ENCODE measurements at regions not wholly inside any gene's neighbourhood (a gene's known extent, or its start where the extent isn't known, plus 50 kb on each side); places are given as distances from the start of the nearest gene placed in this dataset.
"Not testable (repeated sequence)": the region's sequence is repeated elsewhere in the genome, so short reads cannot be mapped to it uniquely, and the experiment has no call there.

DNA sequence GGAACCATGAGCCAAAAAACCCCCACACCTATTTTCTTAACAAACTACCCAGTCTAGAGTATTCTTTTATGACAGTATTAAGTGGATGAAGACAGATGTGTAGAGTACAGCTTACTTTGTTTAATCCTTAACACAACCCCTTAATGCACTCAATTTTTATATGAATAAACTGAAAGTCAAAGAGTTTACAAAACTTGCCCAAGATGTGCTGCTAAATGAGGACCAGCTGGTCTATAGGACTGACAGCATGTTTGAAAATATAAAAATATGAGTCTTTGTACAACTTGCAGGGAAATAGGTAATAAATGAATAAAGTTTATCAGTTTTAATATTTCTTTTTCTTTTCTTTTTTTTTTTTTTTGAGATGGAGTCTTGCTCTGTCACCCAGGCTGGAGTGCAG, 102.3 kb downstream of the ZFY start:
- TF ChIP-seq ZNF274 (IDR thresholded peaks at IDR 0.05; ENCODE audit: low read depth, low read length) (no peak), SUZ12 (IDR thresholded peaks at IDR 0.05; ENCODE audit: extremely low read depth, insufficient read depth, insufficient read length) (no peak), YY1 (IDR thresholded peaks at IDR 0.05; ENCODE audit: insufficient read depth, insufficient read length) (no peak)
- no peaks in the 10 kb centered on the region for H3K4me1 ChIP-seq (ENCODE audit: insufficient read depth, insufficient read length)
- DNase-seq (ENCODE audit: low read depth, low spot score), result no peak

GRCh38 chrY:3040415-3040814, 105.2 kb downstream of the ZFY start:
- TF ChIP-seq YY1 (IDR thresholded peaks at IDR 0.05; ENCODE audit: insufficient read depth, insufficient read length), result no peak
- DNase-seq (ENCODE audit: low read depth, low spot score), result no peak
- Histone ChIP-seq H3K9me3 (ENCODE audit: insufficient read depth, low read length) (no peaks in the 10 kb centered on the region), H3K4me1 (ENCODE audit: insufficient read depth, insufficient read length) (no peaks in the 10 kb centered on the region), H3K27me3 (ENCODE audit: insufficient read depth, insufficient read length) (no peaks in the 10 kb centered on the region), H3K4me3 (ENCODE audit: insufficient read length, low read depth) (no peak overlapping the region), H3K9ac (ENCODE audit: insufficient read length, low read depth) (no peak overlapping the region), H3K36me3 (ENCODE audit: insufficient read depth, insufficient read length, low read length) (no peaks in the 10 kb centered on the region)

More for the DNA sequence above, 102.3 kb downstream of the ZFY start:
- Histone ChIP-seq H3K36me3 (ENCODE audit: insufficient read depth, insufficient read length, low read length) (no peaks in the 10 kb centered on the region), H3K9me3 (ENCODE audit: insufficient read depth, low read length) (no peaks in the 10 kb centered on the region), H3K9ac (ENCODE audit: insufficient read length, low read depth) (no peak overlapping the region), H3K27me3 (ENCODE audit: insufficient read depth, insufficient read length) (no peaks in the 10 kb centered on the region), H3K4me3 (ENCODE audit: insufficient read length, low read depth) (no peak overlapping the region)

- no peaks in the 10 kb centered on the region for H3K4me1 ChIP-seq (ENCODE audit: insufficient read depth, insufficient read length)
- no peak for TF ChIP-seq ZNF274 (IDR thresholded peaks at IDR 0.05; ENCODE audit: low read depth, low read length)
- H3K36me3 ChIP-seq (ENCODE audit: insufficient read depth, insufficient read length, low read length), result no peaks in the 10 kb centered on the region
Measured at GRCh38 chrY:3041985-3042384, 106.8 kb downstream of the ZFY start.

DNA sequence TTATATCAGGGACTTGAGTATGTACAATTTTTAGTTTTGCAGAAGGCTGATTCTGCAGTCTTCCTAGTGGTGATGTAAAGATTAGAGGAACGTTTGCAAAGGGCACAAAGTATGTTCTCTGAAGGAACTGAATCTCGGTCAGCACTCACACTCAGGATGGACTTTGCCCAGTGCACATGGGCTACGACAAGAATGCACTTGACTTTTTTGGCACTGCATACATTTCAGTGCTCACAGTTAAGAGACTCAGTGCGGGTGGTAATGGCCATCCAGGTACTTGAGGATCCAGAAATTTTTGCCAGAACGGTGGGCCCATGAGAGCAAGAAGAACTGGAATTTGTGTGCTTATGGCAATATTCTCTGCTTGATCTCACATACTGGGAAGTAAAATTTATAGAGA, 107.7 kb downstream of the ZFY start:
- Histone ChIP-seq H3K4me3 (ENCODE audit: insufficient read length, low read depth) (no peak overlapping the region), H3K9ac (ENCODE audit: insufficient read length, low read depth) (no peak overlapping the region), H3K4me1 (ENCODE audit: insufficient read depth, insufficient read length) (no peaks in the 10 kb centered on the region), H3K27me3 (ENCODE audit: insufficient read depth, insufficient read length) (no peaks in the 10 kb centered on the region), H3K36me3 (ENCODE audit: insufficient read depth, insufficient read length, low read length) (no peaks in the 10 kb centered on the region), H3K9me3 (ENCODE audit: insufficient read depth, low read length) (no peaks in the 10 kb centered on the region)
- no peak for TF ChIP-seq YY1 (IDR thresholded peaks at IDR 0.05; ENCODE audit: insufficient read depth, insufficient read length)
- no peak for TF ChIP-seq ZNF274 (IDR thresholded peaks at IDR 0.05; ENCODE audit: low read depth, low read length)
- no peak for TF ChIP-seq SUZ12 (IDR thresholded peaks at IDR 0.05; ENCODE audit: extremely low read depth, insufficient read depth, insufficient read length)
- no peak for DNase-seq (ENCODE audit: low read depth, low spot score)

More at GRCh38 chrY:3041985-3042384, 106.8 kb downstream of the ZFY start:
- Histone ChIP-seq H3K4me3 (ENCODE audit: insufficient read length, low read depth) (no peak overlapping the region), H3K9ac (ENCODE audit: insufficient read length, low read depth) (no peak overlapping the region), H3K9me3 (ENCODE audit: insufficient read depth, low read length) (no peaks in the 10 kb centered on the region), H3K27me3 (ENCODE audit: insufficient read depth, insufficient read length) (no peaks in the 10 kb centered on the region)
- DNase-seq (ENCODE audit: low read depth, low spot score), result no peak

- Histone ChIP-seq H3K9ac (ENCODE audit: insufficient read length, low read depth) (no peak overlapping the region), H3K27me3 (ENCODE audit: insufficient read depth, insufficient read length) (no peaks in the 10 kb centered on the region), H3K4me3 (ENCODE audit: insufficient read length, low read depth) (no peak overlapping the region), H3K36me3 (ENCODE audit: insufficient read depth, insufficient read length, low read length) (no peaks in the 10 kb centered on the region), H3K4me1 (ENCODE audit: insufficient read depth, insufficient read length) (no peaks in the 10 kb centered on the region), H3K9me3 (ENCODE audit: insufficient read depth, low read length) (no peaks in the 10 kb centered on the region)
- no peak for TF ChIP-seq SUZ12 (IDR thresholded peaks at IDR 0.05; ENCODE audit: extremely low read depth, insufficient read depth, insufficient read length)
- TF ChIP-seq ZNF274 (IDR thresholded peaks at IDR 0.05; ENCODE audit: low read depth, low read length), result no peak
- TF ChIP-seq YY1 (IDR thresholded peaks at IDR 0.05; ENCODE audit: insufficient read depth, insufficient read length), result no peak
- no peak for DNase-seq (ENCODE audit: low read depth, low spot score)
Measured at GRCh38 chrY:3045048-3045447, 109.9 kb downstream of the ZFY start.

DNA sequence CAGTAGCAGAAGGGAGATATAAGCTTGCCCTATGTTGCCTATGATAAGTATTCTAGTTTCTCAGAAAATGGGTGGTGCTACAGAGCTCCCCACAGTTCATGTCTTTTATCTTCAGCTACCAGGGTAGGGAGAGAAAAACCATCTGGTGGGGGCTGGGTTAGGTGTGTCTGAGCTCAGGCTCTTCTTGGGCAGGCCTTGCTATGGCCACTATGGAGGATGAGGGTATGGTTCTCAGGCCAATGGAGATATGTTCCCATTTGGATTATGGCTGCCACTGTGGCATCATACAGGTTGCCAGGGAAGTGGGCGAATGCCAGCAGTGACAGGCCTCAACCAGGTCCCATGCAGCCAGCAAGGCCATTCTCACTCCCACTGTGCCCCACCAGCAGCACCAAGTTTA, 120.3 kb downstream of the ZFY start:
- not testable (repeated sequence) for H3K27me3 ChIP-seq (ENCODE audit: insufficient read depth, insufficient read length)

GRCh38 chrY:3058342-3058741, 123.2 kb downstream of the ZFY start:
- not testable (repeated sequence) for H3K9me3 ChIP-seq (ENCODE audit: insufficient read depth, low read length); H3K36me3 ChIP-seq (ENCODE audit: insufficient read depth, insufficient read length, low read length); DNase-seq (ENCODE audit: low read depth, low spot score); H3K4me3 ChIP-seq (ENCODE audit: insufficient read length, low read depth); H3K9ac ChIP-seq (ENCODE audit: insufficient read length, low read depth); H3K27me3 ChIP-seq (ENCODE audit: insufficient read depth, insufficient read length); H3K4me1 ChIP-seq (ENCODE audit: insufficient read depth, insufficient read length)

More for the DNA sequence above, 120.3 kb downstream of the ZFY start:
- not testable (repeated sequence) for H3K4me3 ChIP-seq (ENCODE audit: insufficient read length, low read depth); H3K36me3 ChIP-seq (ENCODE audit: insufficient read depth, insufficient read length, low read length); H3K9me3 ChIP-seq (ENCODE audit: insufficient read depth, low read length); DNase-seq (ENCODE audit: low read depth, low spot score); H3K4me1 ChIP-seq (ENCODE audit: insufficient read depth, insufficient read length); H3K9ac ChIP-seq (ENCODE audit: insufficient read length, low read depth)

GRCh38 chrY:3060671-3061070, 125.5 kb downstream of the ZFY start:
- not testable (repeated sequence) for H3K27me3 ChIP-seq (ENCODE audit: insufficient read depth, insufficient read length); H3K4me3 ChIP-seq (ENCODE audit: insufficient read length, low read depth); H3K9me3 ChIP-seq (ENCODE audit: insufficient read depth, low read length); H3K9ac ChIP-seq (ENCODE audit: insufficient read length, low read depth); H3K36me3 ChIP-seq (ENCODE audit: insufficient read depth, insufficient read length, low read length); H3K4me1 ChIP-seq (ENCODE audit: insufficient read depth, insufficient read length)
- DNase-seq (ENCODE audit: low read depth, low spot score), result peak; percentile 6

- H3K36me3 ChIP-seq (ENCODE audit: insufficient read depth, insufficient read length, low read length); H3K4me1 ChIP-seq (ENCODE audit: insufficient read depth, insufficient read length); H3K4me3 ChIP-seq (ENCODE audit: insufficient read length, low read depth); H3K27me3 ChIP-seq (ENCODE audit: insufficient read depth, insufficient read length); H3K9ac ChIP-seq (ENCODE audit: insufficient read length, low read depth); H3K9me3 ChIP-seq (ENCODE audit: insufficient read depth, low read length): not testable (repeated sequence)
- DNase-seq (ENCODE audit: low read depth, low spot score), result peak; percentile 9
Measured at GRCh38 chrY:3088149-3088548, 153.0 kb downstream of the ZFY start.

DNA sequence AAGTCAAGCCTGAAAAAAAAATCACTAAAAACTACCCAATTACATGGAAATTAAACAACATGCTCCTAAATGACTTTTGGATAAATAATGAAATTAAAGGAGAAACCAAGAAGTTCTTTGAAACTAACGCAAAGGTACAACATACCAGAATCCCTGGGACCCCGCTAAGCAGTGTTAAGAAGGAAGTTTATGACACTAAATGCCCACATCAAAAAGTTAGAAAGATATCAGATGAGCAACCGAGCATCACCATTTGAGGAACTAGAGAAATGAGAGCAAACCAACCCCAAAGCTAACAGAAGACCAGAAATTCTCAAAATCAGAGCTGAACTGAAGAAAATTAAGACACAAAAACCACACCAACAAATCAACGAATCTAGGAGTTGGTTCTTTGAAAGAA, 173.5 kb downstream of the ZFY start:
- not testable (repeated sequence) for H3K9ac ChIP-seq (ENCODE audit: insufficient read length, low read depth); H3K4me3 ChIP-seq (ENCODE audit: insufficient read length, low read depth); H3K36me3 ChIP-seq (ENCODE audit: insufficient read depth, insufficient read length, low read length); H3K9me3 ChIP-seq (ENCODE audit: insufficient read depth, low read length); H3K4me1 ChIP-seq (ENCODE audit: insufficient read depth, insufficient read length); H3K27me3 ChIP-seq (ENCODE audit: insufficient read depth, insufficient read length); DNase-seq (ENCODE audit: low read depth, low spot score)

- DNase-seq (ENCODE audit: low read depth, low spot score); H3K9ac ChIP-seq (ENCODE audit: insufficient read length, low read depth); H3K27me3 ChIP-seq (ENCODE audit: insufficient read depth, insufficient read length); H3K36me3 ChIP-seq (ENCODE audit: insufficient read depth, insufficient read length, low read length); H3K4me3 ChIP-seq (ENCODE audit: insufficient read length, low read depth); H3K9me3 ChIP-seq (ENCODE audit: insufficient read depth, low read length); H3K4me1 ChIP-seq (ENCODE audit: insufficient read depth, insufficient read length): not testable (repeated sequence)
Measured at GRCh38 chrY:3120234-3120633, 185.1 kb downstream of the ZFY start.
